GM12865 (cell line): ENCODE measurements at regions not wholly inside any gene's neighbourhood (a gene's known extent, or its start where the extent isn't known, plus 50 kb on each side); places are given as distances from the start of the nearest gene placed in this dataset.

Experiments
- DNase-seq: peaks from one replicate; pipeline ENCODE4 v3.0.0; 2010; ENCODE audit warnings: low read depth
- H3K4me3 ChIP-seq: 2 replicates; pipeline ENCODE4 v1.5.1; 2011; ENCODE audit warnings: mild to moderate bottlenecking, low read depth, low read length, control low read depth
- TF ChIP-seq, protein P1 (sequence below): IDR thresholded peaks from 2 replicates; pipeline ENCODE4 v1.5.1; 2011; ENCODE audit warnings: low read length, control low read depth, low read depth, inconsistent platforms; ENCODE audit not compliant: insufficient read depth; ENCODE audit errors: missing control alignments

DNA sequence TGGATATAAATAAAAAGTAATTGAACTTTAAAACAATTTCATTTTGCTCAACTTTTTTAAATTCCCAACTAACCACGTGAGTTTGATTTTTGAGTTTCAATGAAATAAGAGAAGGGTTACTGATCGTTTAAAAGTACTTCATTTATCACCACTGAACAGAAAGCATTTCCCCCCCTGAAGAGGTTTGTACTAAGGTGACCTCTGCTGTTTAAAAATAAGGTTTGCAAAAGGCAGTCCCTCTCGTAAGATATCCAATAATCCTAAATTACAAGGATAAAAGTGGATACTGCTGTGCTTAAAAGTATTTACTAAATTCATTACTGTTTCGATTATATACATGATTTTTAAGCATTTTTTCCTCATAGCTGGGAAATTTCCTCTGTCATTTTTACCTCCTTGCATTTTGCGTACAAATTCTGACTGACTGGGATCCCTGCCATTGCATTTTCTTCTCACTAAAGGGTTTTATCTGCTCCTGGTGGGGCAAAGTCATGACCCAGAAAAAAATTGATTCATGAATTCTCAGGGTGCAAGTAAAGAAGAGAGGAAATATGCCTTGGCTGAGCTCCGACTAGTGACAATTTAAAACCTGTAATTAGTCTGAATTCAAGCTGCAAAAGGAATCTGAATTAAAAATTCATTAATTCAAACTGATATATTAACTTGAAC, 463.8 kb downstream of the PRKD1 start:
- TF ChIP-seq, protein P1, sequence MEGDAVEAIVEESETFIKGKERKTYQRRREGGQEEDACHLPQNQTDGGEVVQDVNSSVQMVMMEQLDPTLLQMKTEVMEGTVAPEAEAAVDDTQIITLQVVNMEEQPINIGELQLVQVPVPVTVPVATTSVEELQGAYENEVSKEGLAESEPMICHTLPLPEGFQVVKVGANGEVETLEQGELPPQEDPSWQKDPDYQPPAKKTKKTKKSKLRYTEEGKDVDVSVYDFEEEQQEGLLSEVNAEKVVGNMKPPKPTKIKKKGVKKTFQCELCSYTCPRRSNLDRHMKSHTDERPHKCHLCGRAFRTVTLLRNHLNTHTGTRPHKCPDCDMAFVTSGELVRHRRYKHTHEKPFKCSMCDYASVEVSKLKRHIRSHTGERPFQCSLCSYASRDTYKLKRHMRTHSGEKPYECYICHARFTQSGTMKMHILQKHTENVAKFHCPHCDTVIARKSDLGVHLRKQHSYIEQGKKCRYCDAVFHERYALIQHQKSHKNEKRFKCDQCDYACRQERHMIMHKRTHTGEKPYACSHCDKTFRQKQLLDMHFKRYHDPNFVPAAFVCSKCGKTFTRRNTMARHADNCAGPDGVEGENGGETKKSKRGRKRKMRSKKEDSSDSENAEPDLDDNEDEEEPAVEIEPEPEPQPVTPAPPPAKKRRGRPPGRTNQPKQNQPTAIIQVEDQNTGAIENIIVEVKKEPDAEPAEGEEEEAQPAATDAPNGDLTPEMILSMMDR = no peak
- DNase-seq = no peak
- H3K4me3 ChIP-seq = no peak overlapping the region

- TF ChIP-seq, protein P1 = no peak
- no peak overlapping the region for H3K4me3 ChIP-seq
- DNase-seq = no peak
Observed at GRCh38 chr14:29465095-29465494, 462.6 kb downstream of the PRKD1 start.

- TF ChIP-seq, protein P1 = no peak
- no peak for DNase-seq
- no peak overlapping the region for H3K4me3 ChIP-seq
Observed at GRCh38 chr14:29475641-29476040, 452.0 kb downstream of the PRKD1 start.

- TF ChIP-seq, protein P1 = no peak
- no peak overlapping the region for H3K4me3 ChIP-seq
- DNase-seq = no peak
Observed at GRCh38 chr14:29486132-29486531, 441.5 kb downstream of the PRKD1 start.

- TF ChIP-seq, protein P1 = no peak
- DNase-seq = no peak
- H3K4me3 ChIP-seq = no peak overlapping the region
Observed at GRCh38 chr14:29489911-29490425, 437.7 kb downstream of the PRKD1 start.

DNA sequence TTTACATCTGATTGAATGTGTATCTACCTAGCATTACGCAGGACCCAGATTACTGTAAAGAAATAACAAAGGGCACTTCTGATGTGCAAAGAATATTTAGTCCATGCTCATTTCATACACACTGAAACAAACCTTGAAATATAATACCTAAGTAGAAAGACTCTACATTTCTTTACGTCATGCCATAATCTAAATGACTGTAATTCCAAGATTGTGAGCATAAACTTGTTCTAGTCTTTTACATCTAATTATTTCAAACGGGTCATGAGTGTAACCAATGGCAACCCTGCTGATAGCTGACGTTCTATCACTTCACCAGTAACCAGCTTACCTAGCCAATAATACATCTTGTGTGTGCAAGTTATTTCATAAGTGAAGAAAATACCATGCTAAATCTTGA, 433.8 kb downstream of the PRKD1 start:
- no peak for DNase-seq
- TF ChIP-seq, protein P1 = no peak
- no peak overlapping the region for H3K4me3 ChIP-seq

DNA sequence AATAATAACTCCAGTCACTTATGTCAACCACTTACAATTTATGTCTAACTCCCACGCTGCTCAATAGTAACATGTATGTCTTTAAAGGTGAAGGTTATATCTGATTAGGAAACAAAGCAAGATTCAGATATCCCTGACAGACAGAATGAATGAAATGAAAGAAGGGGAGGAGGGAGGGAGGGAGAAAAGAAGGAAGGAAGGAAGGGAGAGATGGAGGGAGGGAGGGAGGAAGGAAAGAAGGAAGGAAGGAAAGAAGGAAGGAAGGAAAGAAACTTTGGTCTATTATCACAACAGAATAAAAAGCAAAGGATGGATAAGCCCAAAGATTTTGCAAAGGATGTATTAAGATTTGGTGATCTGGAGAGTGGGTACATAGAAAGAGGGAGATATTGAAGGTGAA, 433.3 kb downstream of the PRKD1 start:
- no peak overlapping the region for H3K4me3 ChIP-seq

More for the DNA sequence above, 433.3 kb downstream of the PRKD1 start:
- TF ChIP-seq, protein P1 = no peak
- DNase-seq = no peak
